Epithelial cell of esophagus (primary cell): ENCODE measurements at regions not wholly inside any gene's neighbourhood (a gene's known extent, or its start where the extent isn't known, plus 50 kb on each side); places are given as distances from the start of the nearest gene placed in this dataset.

Source experiments
- DNase-seq: peaks from one replicate; pipeline ENCODE4 v3.0.0; 2010; ENCODE audit warnings: low read depth
- H3K4me3 ChIP-seq: 2 replicates; pipeline ENCODE4 v1.5.1; 2011; ENCODE audit warnings: mild to moderate bottlenecking, low read length, control low read depth
- CTCF ChIP-seq: IDR thresholded peaks from 2 replicates; pipeline ENCODE4 v1.5.1; 2011; ENCODE audit warnings: low read depth, mild to moderate bottlenecking, low read length, control low read depth, inconsistent platforms; ENCODE audit not compliant: insufficient read depth; ENCODE audit errors: missing control alignments

GRCh38 chr9:116060631-116061030 lies 93.0 kb upstream of the PAPPA start:
- H3K4me3 ChIP-seq, result no peak overlapping the region
- no peak for TF ChIP-seq CTCF
- DNase-seq, result no peak

GRCh38 chr9:116061546-116062205 lies 91.9 kb upstream of the PAPPA start:
- DNase-seq, result no peak
- no peak overlapping the region for H3K4me3 ChIP-seq
- no peak for TF ChIP-seq CTCF

GRCh38 chr9:116062206-116062550 lies 91.4 kb upstream of the PAPPA start:
- H3K4me3 ChIP-seq, result no peak overlapping the region
- no peak for DNase-seq
- no peak for TF ChIP-seq CTCF

- TF ChIP-seq CTCF, result no peak
- no peak for DNase-seq
These were observed 88.6 kb upstream of the PAPPA start for GRCh38 chr9:116064970-116065369.

GRCh38 chr9:116066221-116066620 lies 87.4 kb upstream of the PAPPA start:
- TF ChIP-seq CTCF, result no peak
- no peak overlapping the region for H3K4me3 ChIP-seq
- DNase-seq, result no peak

More at GRCh38 chr9:116064970-116065369, 88.6 kb upstream of the PAPPA start:
- no peak overlapping the region for H3K4me3 ChIP-seq

GRCh38 chr9:116067566-116067965 lies 86.0 kb upstream of the PAPPA start:
- TF ChIP-seq CTCF, result no peak
- H3K4me3 ChIP-seq, result no peak overlapping the region
- no peak for DNase-seq

- no peak for DNase-seq
- H3K4me3 ChIP-seq, result no peak overlapping the region
- TF ChIP-seq CTCF, result no peak
These were observed 83.2 kb upstream of the PAPPA start for GRCh38 chr9:116070256-116070914.
